HCT116 (cell line): ENCODE measurements at regions not wholly inside any gene's neighbourhood (a gene's known extent, or its start where the extent isn't known, plus 50 kb on each side); places are given as distances from the start of the nearest gene placed in this dataset.
A peak's percentile ranks its signal among the peaks of the same experiment; 100 is the strongest.

ENCODE experiments used
- ATAC-seq: fragments of 200-7000 bp; cut with Tn5 transposase; 2 replicates; pipeline ENCODE4 v1.9.1; 2020; ENCODE audit warnings: mild to moderate bottlenecking, moderate library complexity
- BruUV-seq: library from RNA; stranded (reverse); fragments of 400-500 nt; replicated peaks from 2 replicates; lab custom pipeline; 2021; lab: Mats Ljungman, UMichigan
- CTCF ChIA-PET: fragments of 300-600 bp; sonication (Branson Sonifier 250); formaldehyde crosslinking; loops from one replicate; lab custom pipeline; 2021; ENCODE audit warnings: antibody characterized with exemption; lab: Charles Lee
- POLR2A ChIA-PET: fragments of 300-600, 350-600 bp; sonication (Branson Sonifier 250); formaldehyde crosslinking; loops from one replicate; lab custom pipeline; 2021; ENCODE audit warnings: antibody characterized with exemption; lab: Charles Lee
- RAD21 ChIA-PET, 2 experiments: fragments of 300-600 bp; sonication (Branson Sonifier 250); formaldehyde crosslinking; loops; one replicate each; lab custom pipeline; 2023; ENCODE audit warnings: low total read pairs in 2 of 2; ENCODE audit not compliant: uncharacterized antibody in 2 of 2, unreplicated experiment in 2 of 2, low non-redundant PET in 1 of 2; lab: Charles Lee
- DNase-seq: peaks from one replicate; pipeline ENCODE4 v3.0.0-alpha.2; 2010; ENCODE audit warnings: low read depth, low spot score
- H2AFZ ChIP-seq: fragments of 200-600 bp; shearing (Covaris generic), sonication (generic); 2 replicates; pipeline ENCODE4 v1.6.1; 2017; ENCODE audit warnings: low read depth, mixed run types, mixed read lengths, antibody characterized with exemption, low read length; ENCODE audit not compliant: poor library complexity, severe bottlenecking
- H3K27ac ChIP-seq: 2 replicates; pipeline ENCODE4 v1.5.1; 2012; ENCODE audit warnings: low read depth, low read length
- H3K27me3 ChIP-seq: fragments of 200-600 bp; sonication (generic); 2 replicates; pipeline ENCODE4 v1.6.1; 2016; ENCODE audit warnings: mixed run types, low read length, mixed read lengths; ENCODE audit not compliant: insufficient read depth
- H3K36me3 ChIP-seq, 2 experiments: fragments of 200-500 bp in 1 of 2; fragments of 200-600 bp in 1 of 2; sonication (Bioruptor generic) in 1 of 2; sonication (generic) in 1 of 2; 2 replicates each; pipeline versions ENCODE4 v1.5.1 to v1.6.1; 2014 to 2016; ENCODE audit warnings: low read length in 2 of 2, inconsistent platforms in 1 of 2, mixed read lengths in 1 of 2, mixed run types in 1 of 2; ENCODE audit not compliant: insufficient read depth in 2 of 2, control insufficient read depth in 1 of 2
- H3K4me1 ChIP-seq, 2 experiments: fragments of 200-600 bp in 1 of 2; sonication (generic) in 1 of 2; 2 replicates each; pipeline versions ENCODE4 v1.5.1 to v1.6.1; 2012 to 2017; ENCODE audit warnings: low read length in 2 of 2, inconsistent platforms in 1 of 2, mild to moderate bottlenecking in 1 of 2, mixed read lengths in 1 of 2, mixed run types in 1 of 2, moderate library complexity in 1 of 2; ENCODE audit not compliant: insufficient read depth in 2 of 2, control insufficient read depth in 1 of 2
- H3K4me2 ChIP-seq: fragments of 200-600 bp; sonication (generic); 2 replicates; pipeline ENCODE4 v1.6.1; 2017; ENCODE audit warnings: mixed run types, low read length, mixed read lengths
- H3K4me3 ChIP-seq, 2 experiments: fragments of 200-600 bp in 1 of 2; sonication (generic) in 1 of 2; replicated peaks in 1 of 2; 2 replicates each; pipeline ENCODE4 v1.5.1; 2011 to 2016; ENCODE audit warnings: low read length in 2 of 2, control low read depth in 1 of 2, low read depth in 1 of 2, mild to moderate bottlenecking in 1 of 2, mixed read lengths in 1 of 2, mixed run types in 1 of 2
- H3K79me2 ChIP-seq: fragments of 200-600 bp; sonication (generic); 2 replicates; pipeline ENCODE4 v1.6.1; 2017; ENCODE audit warnings: mild to moderate bottlenecking, mixed run types, low read length, moderate library complexity, mixed read lengths; ENCODE audit not compliant: insufficient read depth
- H3K9ac ChIP-seq: fragments of 200-600 bp; sonication (generic); 2 replicates; pipeline ENCODE4 v1.6.1; 2016; ENCODE audit warnings: low read length, mixed read lengths
- H3K9me2 ChIP-seq: fragments of 200-600 bp; sonication (generic), shearing (Covaris generic); 2 replicates; pipeline ENCODE4 v1.6.1; 2017; ENCODE audit warnings: mixed run types, mild to moderate bottlenecking, moderate library complexity; ENCODE audit not compliant: insufficient read depth
- H3K9me3 ChIP-seq, 2 experiments: fragments of 200-500 bp in 1 of 2; fragments of 200-600 bp in 1 of 2; sonication (Bioruptor generic) in 1 of 2; sonication (generic) in 1 of 2; 2 replicates each; pipeline ENCODE4 v1.6.1; 2014 to 2017; ENCODE audit warnings: low read length in 2 of 2, mixed read lengths in 2 of 2, inconsistent platforms in 1 of 2, low read depth in 1 of 2, mild to moderate bottlenecking in 1 of 2, mixed run types in 1 of 2, moderate library complexity in 1 of 2; ENCODE audit not compliant: control insufficient read depth in 1 of 2, insufficient read depth in 1 of 2
- H4K20me1 ChIP-seq: fragments of 200-600 bp; sonication (generic), shearing (Covaris generic); 2 replicates; pipeline ENCODE4 v1.6.1; 2017; ENCODE audit warnings: mixed run types, mild to moderate bottlenecking, moderate library complexity; ENCODE audit not compliant: insufficient read depth
- CBX3 ChIP-seq: IDR thresholded peaks from 2 replicates; pipeline ENCODE4 v1.6.1; 2012; ENCODE audit warnings: low read depth
- EGR1 ChIP-seq: IDR thresholded peaks from 2 replicates; pipeline ENCODE4 v1.6.1; 2012; ENCODE audit warnings: low read depth
- EZH2 ChIP-seq: fragments of 200-600 bp; sonication (generic); IDR thresholded peaks from 2 replicates; pipeline ENCODE4 v1.6.1; 2017; ENCODE audit warnings: antibody characterized with exemption, mixed run types
- POLR2A ChIP-seq: IDR thresholded peaks from 2 replicates; pipeline ENCODE4 v1.7.0; 2011; ENCODE audit warnings: borderline replicate concordance; ENCODE audit not compliant: insufficient read depth, insufficient read length; ENCODE audit errors: extremely low read depth
- POLR2AphosphoS5 ChIP-seq: IDR thresholded peaks from 2 replicates; pipeline ENCODE4 v1.6.1; 2011; ENCODE audit warnings: mild to moderate bottlenecking, low read depth, low read length, moderate library complexity
- RAD21 ChIP-seq: IDR thresholded peaks from 2 replicates; pipeline ENCODE4 v1.6.1; 2012; ENCODE audit warnings: low read depth, mild to moderate bottlenecking
- SP1 ChIP-seq: IDR thresholded peaks from 2 replicates; pipeline ENCODE4 v1.6.1; 2012; ENCODE audit warnings: low read depth
- TCF7L2 ChIP-seq: IDR thresholded peaks from 2 replicates; pipeline ENCODE4 v1.7.0; 2011; ENCODE audit warnings: borderline replicate concordance, inconsistent platforms; ENCODE audit not compliant: insufficient read depth, insufficient read length; ENCODE audit errors: extremely low read depth
- YY1 ChIP-seq: IDR thresholded peaks from 2 replicates; pipeline ENCODE4 v1.6.1; 2011; ENCODE audit warnings: low read length, low read depth, moderate library complexity, mild to moderate bottlenecking; ENCODE audit not compliant: insufficient replicate concordance; ENCODE audit errors: extremely low read depth
- ZNF274 ChIP-seq: fragments of 200-500 bp; sonication (Bioruptor generic); IDR thresholded peaks from 2 replicates; pipeline ENCODE4 v1.6.1; 2014; ENCODE audit warnings: mild to moderate bottlenecking, low read depth, low read length, inconsistent platforms
- intact Hi-C: fragments of 100-400 bp; cut with micrococcal nuclease; formaldehyde crosslinking; loops from 2 replicates; pipeline ENCODE4 v1.10.0; 2022
- TF ChIP-seq, protein P1 (sequence below), 3 experiments: fragments of 200-600 bp in 1 of 3; sonication (generic) in 1 of 3; IDR thresholded peaks in 2 of 3; conservative IDR thresholded peaks in 1 of 3; 2 replicates each; pipeline ENCODE4 v1.5.1; 2012 to 2017; ENCODE audit warnings: low read depth in 2 of 3, low read length in 2 of 3, antibody characterized with exemption in 1 of 3, borderline replicate concordance in 1 of 3, control low read depth in 1 of 3, mild to moderate bottlenecking in 1 of 3, mixed read lengths in 1 of 3, mixed run types in 1 of 3, moderate library complexity in 1 of 3; ENCODE audit not compliant: insufficient read depth in 1 of 3
- TF ChIP-seq, protein P2 (sequence below): IDR thresholded peaks from 2 replicates; pipeline ENCODE4 v1.6.1; 2012

DNA sequence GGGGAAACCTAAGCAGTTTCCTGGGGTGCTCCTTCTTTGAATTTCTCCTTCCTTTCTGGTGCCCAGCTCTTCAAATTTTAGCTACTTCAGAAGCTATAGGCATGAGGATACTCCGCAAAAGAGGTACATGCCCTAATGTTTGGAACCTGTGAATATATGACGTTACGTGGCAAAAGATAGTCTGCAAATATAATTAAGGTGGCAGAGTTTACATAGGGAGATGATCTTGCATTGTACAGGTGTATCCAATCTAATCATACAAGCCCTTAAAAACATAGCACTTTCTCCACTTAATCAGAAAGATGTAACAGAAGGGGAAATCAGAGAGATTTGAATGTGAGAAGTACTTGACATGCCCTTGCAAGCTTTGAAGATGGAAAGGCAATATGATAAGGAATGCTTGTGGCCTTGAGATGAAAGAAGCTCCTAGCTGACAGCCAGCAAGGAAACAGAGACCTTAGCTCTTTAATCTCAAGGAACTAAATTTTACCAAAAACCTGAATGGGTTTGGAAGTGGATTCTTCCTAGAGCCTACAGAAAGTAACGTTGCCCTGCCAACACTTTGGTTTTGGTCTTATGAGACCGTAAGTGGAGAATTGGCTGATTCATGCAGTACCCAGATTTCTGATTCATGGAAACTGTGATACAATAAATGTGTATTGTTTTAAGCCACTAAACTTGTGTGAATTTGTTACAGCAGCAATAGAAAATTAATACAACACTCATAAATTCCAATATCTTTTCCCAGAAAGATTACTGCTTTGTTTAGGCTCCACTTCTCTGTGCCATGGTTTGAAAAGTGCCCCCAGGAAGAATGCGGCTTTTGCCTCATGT, 268.4 kb downstream of the FAM170A start:
- Histone ChIP-seq H3K9me2 (no peaks in the 10 kb centered on the region), H2AFZ (no peak overlapping the region), H3K27me3 (no peaks in the 10 kb centered on the region), H3K4me3 (no peak overlapping the region), H3K79me2 (no peaks in the 10 kb centered on the region), H3K4me2 (no peak overlapping the region), H3K9me3 (no peaks in the 10 kb centered on the region), H3K27ac (no peak overlapping the region), H4K20me1 (no peaks in the 10 kb centered on the region), H3K36me3 (no peaks in the 10 kb centered on the region), H3K4me1 (no peaks in the 10 kb centered on the region), H3K9ac (no peak overlapping the region)
- CTCF ChIA-PET: no interaction called here
- intact Hi-C loops: no loop called here
- RAD21 ChIA-PET: no interaction called here
- TF ChIP-seq TCF7L2: peak; percentile 51
- TF ChIP-seq EZH2: no peak
- TF ChIP-seq, protein P1, sequence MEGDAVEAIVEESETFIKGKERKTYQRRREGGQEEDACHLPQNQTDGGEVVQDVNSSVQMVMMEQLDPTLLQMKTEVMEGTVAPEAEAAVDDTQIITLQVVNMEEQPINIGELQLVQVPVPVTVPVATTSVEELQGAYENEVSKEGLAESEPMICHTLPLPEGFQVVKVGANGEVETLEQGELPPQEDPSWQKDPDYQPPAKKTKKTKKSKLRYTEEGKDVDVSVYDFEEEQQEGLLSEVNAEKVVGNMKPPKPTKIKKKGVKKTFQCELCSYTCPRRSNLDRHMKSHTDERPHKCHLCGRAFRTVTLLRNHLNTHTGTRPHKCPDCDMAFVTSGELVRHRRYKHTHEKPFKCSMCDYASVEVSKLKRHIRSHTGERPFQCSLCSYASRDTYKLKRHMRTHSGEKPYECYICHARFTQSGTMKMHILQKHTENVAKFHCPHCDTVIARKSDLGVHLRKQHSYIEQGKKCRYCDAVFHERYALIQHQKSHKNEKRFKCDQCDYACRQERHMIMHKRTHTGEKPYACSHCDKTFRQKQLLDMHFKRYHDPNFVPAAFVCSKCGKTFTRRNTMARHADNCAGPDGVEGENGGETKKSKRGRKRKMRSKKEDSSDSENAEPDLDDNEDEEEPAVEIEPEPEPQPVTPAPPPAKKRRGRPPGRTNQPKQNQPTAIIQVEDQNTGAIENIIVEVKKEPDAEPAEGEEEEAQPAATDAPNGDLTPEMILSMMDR (IDR thresholded peaks at IDR 0.05 in 2 of 3, conservative IDR thresholded peaks at IDR 0.05 in 1 of 3; ENCODE audit: borderline replicate concordance in 1 of 3, insufficient read depth in 1 of 3, low read depth in 2 of 3, low read length in 2 of 3): no peak
- no peak for DNase-seq
- BruUV-seq: no TSS peak
- no peak for ATAC-seq
- POLR2A ChIA-PET: no interaction called here

DNA sequence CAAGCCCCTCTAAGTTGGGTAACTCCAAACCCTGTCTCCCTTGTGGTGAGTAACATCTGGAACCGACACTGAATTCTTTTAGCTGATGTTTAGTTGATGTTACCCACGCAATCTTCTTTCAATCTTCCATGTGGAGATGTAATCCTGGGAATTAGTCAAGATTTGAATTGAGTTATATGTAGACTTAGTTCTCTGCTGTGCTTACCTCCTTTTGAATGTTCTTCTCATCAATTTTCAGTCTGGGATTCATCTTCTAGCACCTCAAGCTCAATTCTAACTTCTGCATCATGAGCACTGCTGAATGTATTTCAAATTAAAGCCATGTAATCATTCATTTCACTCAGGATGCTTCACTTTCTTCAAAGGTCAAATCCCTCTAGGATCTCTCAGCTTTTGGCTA, 270.6 kb downstream of the FAM170A start:
- no peak overlapping the region for H3K4me2 ChIP-seq
- H3K27ac ChIP-seq: no peak overlapping the region
- intact Hi-C loops: no loop called here
- H3K9me2 ChIP-seq: no peaks in the 10 kb centered on the region
- no peak overlapping the region for H3K9ac ChIP-seq
- H4K20me1 ChIP-seq: no peaks in the 10 kb centered on the region
- BruUV-seq: no TSS peak
- CTCF ChIA-PET: no interaction called here
- no peaks in the 10 kb centered on the region for H3K36me3 ChIP-seq
- ATAC-seq (no peak), DNase-seq (no peak)
- RAD21 ChIA-PET: no interaction called here
- H3K4me3 ChIP-seq: no peak overlapping the region
- H3K4me1 ChIP-seq: no peaks in the 10 kb centered on the region
- H2AFZ ChIP-seq: no peak overlapping the region
- POLR2A ChIA-PET: no interaction called here
- no peaks in the 10 kb centered on the region for H3K79me2 ChIP-seq
- TF ChIP-seq ZNF274 (no peak), POLR2AphosphoS5 (no peak), CBX3 (no peak), POLR2A (no peak), EZH2 (no peak), SP1 (no peak), EGR1 (no peak), YY1 (no peak), TCF7L2 (no peak), RAD21 (no peak)
- TF ChIP-seq, protein P2, sequence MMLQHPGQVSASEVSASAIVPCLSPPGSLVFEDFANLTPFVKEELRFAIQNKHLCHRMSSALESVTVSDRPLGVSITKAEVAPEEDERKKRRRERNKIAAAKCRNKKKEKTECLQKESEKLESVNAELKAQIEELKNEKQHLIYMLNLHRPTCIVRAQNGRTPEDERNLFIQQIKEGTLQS: no peak
- H3K27me3 ChIP-seq: no peaks in the 10 kb centered on the region
- H3K9me3 ChIP-seq: no peaks in the 10 kb centered on the region
